ENCODE measurements at regions not wholly inside any gene's neighbourhood (a gene's known extent, or its start where the extent isn't known, plus 50 kb on each side); places are given as distances from the start of the nearest gene placed in this dataset.

- Histone ChIP-seq H3K4me1 (peaks cover 0 to 50% (median 43%) of the 10 kb centered on the region in 4 donors), H3K4me3 (no peak overlapping the region), H3K36me3 (no peaks in the 10 kb centered on the region), H3K27ac (peak overlapping the region in 3 of 4 donors; percentile 64 to 76 (median 73)), H3K9me3 (no peaks in the 10 kb centered on the region), H3K27me3 (no peaks in the 10 kb centered on the region)
- TF ChIP-seq POLR2A (IDR thresholded peaks at IDR 0.05) (no peak), POLR2AphosphoS5 (IDR thresholded peaks at IDR 0.05) (no peak), EP300 (IDR thresholded peaks at IDR 0.05) (no peak)
- WGBS, 2 donors = 78 to 89% methylated on average over 7 of the region's 7 CpGs
- intact Hi-C loops (cut with DNase I) = no loop called here
- DNase-seq = no peak
These were observed 149.4 kb downstream of the DICER1 start for GRCh38 chr14:95007921-95008320.

- DNase-seq = no peak
- Histone ChIP-seq H3K27me3 (no peaks in the 10 kb centered on the region), H3K4me1 (peaks cover 0 to 37% (median 33%) of the 10 kb centered on the region in 4 donors), H3K27ac (no peak overlapping the region), H3K4me3 (no peak overlapping the region), H3K9me3 (no peaks in the 10 kb centered on the region), H3K36me3 (no peaks in the 10 kb centered on the region)
- intact Hi-C loops (cut with DNase I) = no loop called here
- 82 to 86% methylated on average over 4 of the region's 4 CpGs for WGBS, 2 donors
- no peak for TF ChIP-seq POLR2A (IDR thresholded peaks at IDR 0.05)
- TF ChIP-seq EP300 (IDR thresholded peaks at IDR 0.05) = no peak
- TF ChIP-seq CTCF (IDR thresholded peaks at IDR 0.05) = no peak
- TF ChIP-seq POLR2AphosphoS5 (IDR thresholded peaks at IDR 0.05) = no peak
These were observed 150.8 kb downstream of the DICER1 start for GRCh38 chr14:95006479-95006878.

- intact Hi-C loops (cut with DNase I) = no loop called here
- peaks cover 0 to 34% (median 29%) of the 10 kb centered on the region in 4 donors for H3K4me1 ChIP-seq
- no peak overlapping the region for H3K4me3 ChIP-seq
- no peaks in the 10 kb centered on the region for H3K9me3 ChIP-seq
- H3K27me3 ChIP-seq = no peaks in the 10 kb centered on the region
- DNase-seq = no peak
- H3K36me3 ChIP-seq = no peaks in the 10 kb centered on the region
- TF ChIP-seq CTCF (IDR thresholded peaks at IDR 0.05) (no peak), EP300 (IDR thresholded peaks at IDR 0.05) (no peak), POLR2A (IDR thresholded peaks at IDR 0.05) (no peak), POLR2AphosphoS5 (IDR thresholded peaks at IDR 0.05) (no peak)
- no peak overlapping the region for H3K27ac ChIP-seq
- WGBS, 2 donors = 93 to 97% methylated on average over 3 of the region's 3 CpGs
These were observed 151.3 kb downstream of the DICER1 start for GRCh38 chr14:95006051-95006450.

- H3K9me3 ChIP-seq = no peaks in the 10 kb centered on the region
- DNase-seq = no peak
- H3K4me3 ChIP-seq = no peak overlapping the region
- no peak for TF ChIP-seq POLR2A (IDR thresholded peaks at IDR 0.05)
- no peak for TF ChIP-seq EP300 (IDR thresholded peaks at IDR 0.05)
- no peak for TF ChIP-seq POLR2AphosphoS5 (IDR thresholded peaks at IDR 0.05)
- TF ChIP-seq CTCF (IDR thresholded peaks at IDR 0.05) = no peak
- no peaks in the 10 kb centered on the region for H3K36me3 ChIP-seq
- intact Hi-C loops (cut with DNase I) = no loop called here
- peaks cover 0 to 7% (median 3%) of the 10 kb centered on the region in 4 donors for H3K4me1 ChIP-seq
- H3K27me3 ChIP-seq = no peaks in the 10 kb centered on the region
- 35 to 66% methylated on average over 11 of the region's 11 CpGs for WGBS, 2 donors
- H3K27ac ChIP-seq = no peak overlapping the region
These were observed 154.0 kb downstream of the DICER1 start for GRCh38 chr14:95003099-95003960.

GRCh38 chr14:94998685-94999084 is 158.6 kb downstream of the DICER1 start:
- DNase-seq = no peak
- intact Hi-C loops (cut with DNase I) = no loop called here
- H3K27ac ChIP-seq = no peak overlapping the region
- TF ChIP-seq POLR2A (IDR thresholded peaks at IDR 0.05) (no peak), POLR2AphosphoS5 (IDR thresholded peaks at IDR 0.05) (no peak), CTCF (IDR thresholded peaks at IDR 0.05) (no peak), EP300 (IDR thresholded peaks at IDR 0.05) (no peak)
- H3K9me3 ChIP-seq = no peaks in the 10 kb centered on the region
- no peaks in the 10 kb centered on the region for H3K4me1 ChIP-seq
- 24 to 30% methylated on average over 10 of the region's 10 CpGs for WGBS, 2 donors
- no peaks in the 10 kb centered on the region for H3K27me3 ChIP-seq
- no peak overlapping the region for H3K4me3 ChIP-seq
- H3K36me3 ChIP-seq = no peaks in the 10 kb centered on the region
